GM21390 (cell line): ENCODE measurements at regions not wholly inside any gene's neighbourhood (a gene's known extent, or its start where the extent isn't known, plus 50 kb on each side); places are given as distances from the start of the nearest gene placed in this dataset.

Source experiments
- ATAC-seq: cut with Tn5 transposase; IDR thresholded peaks from one replicate; pipeline ENCODE4 v1.9.1; 2021; ENCODE audit not compliant: unreplicated experiment

- ATAC-seq: no peak
These were observed 1044.8 kb downstream of the FLRT2 start for GRCh38 chr14:86574778-86575129.

- ATAC-seq: no peak
These were observed 1044.3 kb downstream of the FLRT2 start for GRCh38 chr14:86574051-86574777.

- ATAC-seq: no peak
These were observed 1040.4 kb downstream of the FLRT2 start for GRCh38 chr14:86570371-86570770.

- ATAC-seq: no peak
These were observed 1013.6 kb downstream of the FLRT2 start for GRCh38 chr14:86543521-86543920.

GRCh38 chr14:86541972-86542371 is 1012.0 kb downstream of the FLRT2 start:
- ATAC-seq: no peak

GRCh38 chr14:86540636-86541247 is 1010.8 kb downstream of the FLRT2 start:
- no peak for ATAC-seq

- no peak for ATAC-seq
These were observed 1009.6 kb downstream of the FLRT2 start for GRCh38 chr14:86539361-86540070.

- ATAC-seq: no peak
These were observed 1003.9 kb downstream of the FLRT2 start for GRCh38 chr14:86533834-86534233.

GRCh38 chr14:86532219-86532618 is 1002.3 kb downstream of the FLRT2 start:
- no peak for ATAC-seq

GRCh38 chr14:86530457-86530856 is 1000.5 kb downstream of the FLRT2 start:
- ATAC-seq: no peak

- no peak for ATAC-seq
These were observed 997.4 kb downstream of the FLRT2 start for GRCh38 chr14:86527312-86527711.

GRCh38 chr14:86525673-86526072 is 995.7 kb downstream of the FLRT2 start:
- no peak for ATAC-seq

GRCh38 chr14:86521843-86522242 is 991.9 kb downstream of the FLRT2 start:
- no peak for ATAC-seq

GRCh38 chr14:86521031-86521730 is 991.2 kb downstream of the FLRT2 start:
- no peak for ATAC-seq

GRCh38 chr14:86518298-86518697 is 988.4 kb downstream of the FLRT2 start:
- no peak for ATAC-seq

- no peak for ATAC-seq
These were observed 985.3 kb downstream of the FLRT2 start for GRCh38 chr14:86515195-86515594.

GRCh38 chr14:86513564-86513963 is 983.6 kb downstream of the FLRT2 start:
- ATAC-seq: no peak

- no peak for ATAC-seq
These were observed 983.1 kb downstream of the FLRT2 start for GRCh38 chr14:86513056-86513455.

GRCh38 chr14:86510491-86510890 is 980.5 kb downstream of the FLRT2 start:
- no peak for ATAC-seq

GRCh38 chr14:86505808-86506207 is 975.9 kb downstream of the FLRT2 start:
- no peak for ATAC-seq

- ATAC-seq: no peak
These were observed 971.7 kb downstream of the FLRT2 start for GRCh38 chr14:86501611-86502010.

GRCh38 chr14:86491743-86492142 is 961.8 kb downstream of the FLRT2 start:
- ATAC-seq: no peak
